Panc1 (cell line): ENCODE measurements at regions not wholly inside any gene's neighbourhood (a gene's known extent, or its start where the extent isn't known, plus 50 kb on each side); places are given as distances from the start of the nearest gene placed in this dataset.
A peak's percentile ranks its signal among the peaks of the same experiment; 100 is the strongest.

ENCODE experiments used
- ATAC-seq: fragments of 200-7000 bp; cut with Tn5 transposase; 2 replicates; pipeline ENCODE4 v1.9.1; 2020; ENCODE audit warnings: mild to moderate bottlenecking, moderate library complexity
- BruUV-seq: library from RNA; stranded (reverse); fragments of 400-500 nt; replicated peaks from 2 replicates; lab custom pipeline; 2021; lab: Mats Ljungman, UMichigan
- CTCF ChIA-PET: fragments of 300-600 bp; sonication (Branson Sonifier 250); formaldehyde crosslinking; loops from one replicate; lab custom pipeline; 2022; ENCODE audit warnings: antibody characterized with exemption; lab: Charles Lee
- POLR2A ChIA-PET: fragments of 300-600 bp; sonication (Branson Sonifier 250); formaldehyde crosslinking; loops from one replicate; lab custom pipeline; 2022; ENCODE audit warnings: antibody characterized with exemption; lab: Charles Lee
- DNase-seq: peaks from one replicate; pipeline ENCODE4 v3.0.0-alpha.2; 2010; ENCODE audit warnings: low read depth, low spot score
- H3K27ac ChIP-seq: 2 replicates; pipeline ENCODE4 v1.5.1; 2011; ENCODE audit warnings: mild to moderate bottlenecking, low read length, inconsistent platforms
- H3K27me3 ChIP-seq: fragments of 200-500 bp; sonication (Bioruptor generic); 2 replicates; pipeline ENCODE4 v1.6.0; 2014; ENCODE audit warnings: low read length, inconsistent platforms; ENCODE audit not compliant: control insufficient read depth, insufficient read depth
- H3K36me3 ChIP-seq: fragments of 200-500 bp; sonication (Bioruptor generic); 2 replicates; pipeline ENCODE4 v1.5.1; 2014; ENCODE audit warnings: inconsistent platforms, mild to moderate bottlenecking, low read length, moderate library complexity; ENCODE audit not compliant: control insufficient read depth, insufficient read depth
- H3K4me1 ChIP-seq: 2 replicates; pipeline ENCODE4 v1.5.1; 2011; ENCODE audit warnings: inconsistent platforms, mild to moderate bottlenecking, low read length, moderate library complexity; ENCODE audit not compliant: control insufficient read depth, insufficient read depth
- H3K4me3 ChIP-seq, 2 experiments: 2 replicates each; pipeline ENCODE4 v1.5.1; 2011 to 2012; ENCODE audit warnings: low read depth in 2 of 2, low read length in 2 of 2, mild to moderate bottlenecking in 2 of 2, inconsistent platforms in 1 of 2, moderate library complexity in 1 of 2
- H3K9me3 ChIP-seq: fragments of 200-500 bp; sonication (Bioruptor generic); 2 replicates; pipeline ENCODE4 v1.5.1; 2014; ENCODE audit warnings: low read depth, mild to moderate bottlenecking, inconsistent platforms, low read length, moderate library complexity; ENCODE audit not compliant: control insufficient read depth, insufficient read depth
- CTCF ChIP-seq: fragments of 450-650 bp; IDR thresholded peaks from 2 replicates; pipeline ENCODE4 v1.5.1; 2017; ENCODE audit warnings: mild to moderate bottlenecking
- POLR2AphosphoS5 ChIP-seq: IDR thresholded peaks from 2 replicates; pipeline ENCODE4 v1.6.1; 2012; ENCODE audit warnings: mild to moderate bottlenecking, low read depth, low read length, moderate library complexity
- REST ChIP-seq, 2 experiments: IDR thresholded peaks; 2 replicates each; pipeline ENCODE4 v1.6.1; 2011 to 2012; ENCODE audit warnings: low read depth in 2 of 2, control low read depth in 1 of 2, low read length in 1 of 2, mild to moderate bottlenecking in 1 of 2, moderate library complexity in 1 of 2; ENCODE audit not compliant: insufficient read depth in 1 of 2
- SIN3A ChIP-seq: IDR thresholded peaks from 2 replicates; pipeline ENCODE4 v1.6.1; 2012; ENCODE audit warnings: low read depth, mild to moderate bottlenecking, low read length, moderate library complexity, borderline replicate concordance; ENCODE audit not compliant: insufficient read depth
- TCF7L2 ChIP-seq: IDR thresholded peaks from 2 replicates; pipeline ENCODE4 v1.6.1; 2011; ENCODE audit warnings: mild to moderate bottlenecking, low read depth, low read length, inconsistent platforms
- in situ Hi-C: cut with HindIII; loops from 2 replicates; pipeline ENCODE4 v1.10.0; 2016; ENCODE audit warnings: low sequenced_read_pairs, low pct_unique_long_range_greater_than_20kb
- intact Hi-C: fragments of 100-400 bp; cut with micrococcal nuclease; formaldehyde crosslinking; loops from one replicate; pipeline ENCODE4 v1.10.0; 2022; ENCODE audit not compliant: unreplicated experiment

- POLR2A ChIA-PET: no interaction called here
- no peaks in the 10 kb centered on the region for H3K9me3 ChIP-seq
- intact Hi-C loops (no loop called here), in situ Hi-C loops (no loop called here)
- H3K4me1 ChIP-seq: no peaks in the 10 kb centered on the region
- H3K36me3 ChIP-seq: no peaks in the 10 kb centered on the region
- no TSS peak for BruUV-seq
- peak; percentile 35; the same call in 1 of the 2 replicates for ATAC-seq
- H3K27me3 ChIP-seq: no peaks in the 10 kb centered on the region
- no peak for DNase-seq
- H3K27ac ChIP-seq: no peak overlapping the region
- TF ChIP-seq SIN3A (no peak), POLR2AphosphoS5 (no peak), REST (IDR thresholded peaks at IDR 0.05; ENCODE audit: insufficient read depth in 1 of 2, low read depth in 2 of 2, low read length in 1 of 2) (no peak), CTCF (no peak), TCF7L2 (no peak)
- no peak overlapping the region for H3K4me3 ChIP-seq
- CTCF ChIA-PET: no interaction called here
Measured at GRCh38 chr7:41028580-41028979, 674.3 kb downstream of the INHBA start.

GRCh38 chr7:41027428-41028115 lies 675.3 kb downstream of the INHBA start:
- H3K4me1 ChIP-seq: no peaks in the 10 kb centered on the region
- ATAC-seq: peak; percentile 86
- no peaks in the 10 kb centered on the region for H3K27me3 ChIP-seq
- POLR2A ChIA-PET: no interaction called here
- no peak for DNase-seq
- no peaks in the 10 kb centered on the region for H3K9me3 ChIP-seq
- no peaks in the 10 kb centered on the region for H3K36me3 ChIP-seq
- TF ChIP-seq POLR2AphosphoS5: no peak
- no peak for TF ChIP-seq REST (IDR thresholded peaks at IDR 0.05; ENCODE audit: insufficient read depth in 1 of 2, low read depth in 2 of 2, low read length in 1 of 2)
- TF ChIP-seq SIN3A: no peak
- TF ChIP-seq CTCF: no peak
- TF ChIP-seq TCF7L2: no peak
- BruUV-seq: no TSS peak
- intact Hi-C loops (no loop called here), in situ Hi-C loops (no loop called here)
- no peak overlapping the region for H3K4me3 ChIP-seq
- H3K27ac ChIP-seq: no peak overlapping the region
- CTCF ChIA-PET: no interaction called here
